HEK293 (cell line): ENCODE measurements at regions not wholly inside any gene's neighbourhood (a gene's known extent, or its start where the extent isn't known, plus 50 kb on each side); places are given as distances from the start of the nearest gene placed in this dataset.

Experiments used
- CTCF ChIP-seq: fragments of 450-650 bp; formaldehyde crosslinking; IDR thresholded peaks from 2 replicates; pipeline ENCODE4 v1.5.1; 2016; ENCODE audit warnings: missing biosample characterization, missing genetic modification characterization
- MZF1 ChIP-seq: fragments of 450-650 bp; formaldehyde crosslinking; IDR thresholded peaks from 2 replicates; pipeline ENCODE4 v1.5.1; 2017; ENCODE audit warnings: missing biosample characterization, missing genetic modification characterization, borderline replicate concordance
- PBX3 ChIP-seq: sonication (generic); formaldehyde crosslinking; IDR thresholded peaks from 2 replicates; pipeline ENCODE4 v1.8.1; 2022; ENCODE audit warnings: mild to moderate bottlenecking, moderate library complexity, missing genetic modification reagents
- PRDM4 ChIP-seq: fragments of 450-650 bp; formaldehyde crosslinking; IDR thresholded peaks from 2 replicates; pipeline ENCODE4 v1.5.1; 2017; ENCODE audit warnings: missing biosample characterization, missing genetic modification characterization
- RBAK ChIP-seq: fragments of 450-650 bp; formaldehyde crosslinking; IDR thresholded peaks from 2 replicates; pipeline ENCODE4 v1.5.1; 2016; ENCODE audit warnings: missing biosample characterization, missing genetic modification characterization
- ZBTB21 ChIP-seq: fragments of 450-650 bp; formaldehyde crosslinking; IDR thresholded peaks from 2 replicates; pipeline ENCODE4 v1.5.1; 2017; ENCODE audit warnings: missing biosample characterization, missing genetic modification characterization
- ZBTB44 ChIP-seq: fragments of 450-650 bp; IDR thresholded peaks from 2 replicates; pipeline ENCODE4 v1.5.1; 2018; ENCODE audit warnings: missing biosample characterization, mild to moderate bottlenecking, missing genetic modification characterization
- ZBTB49 ChIP-seq: fragments of 450-650 bp; formaldehyde crosslinking; IDR thresholded peaks from 2 replicates; pipeline ENCODE4 v1.5.1; 2016; ENCODE audit warnings: missing biosample characterization, missing genetic modification characterization, low read depth
- ZNF19 ChIP-seq: fragments of 450-650 bp; formaldehyde crosslinking; IDR thresholded peaks from 2 replicates; pipeline ENCODE4; 2016; ENCODE audit warnings: missing biosample characterization, missing genetic modification characterization, low read depth
- ZNF830 ChIP-seq: fragments of 450-650 bp; IDR thresholded peaks from 2 replicates; pipeline ENCODE4 v1.5.0; 2018; ENCODE audit warnings: missing biosample characterization, missing genetic modification characterization, low read depth, mild to moderate bottlenecking, moderate library complexity
- ZSCAN18 ChIP-seq: fragments of 450-650 bp; formaldehyde crosslinking; IDR thresholded peaks from 2 replicates; pipeline ENCODE4 v1.5.1; 2016; ENCODE audit warnings: missing biosample characterization, missing genetic modification characterization
- ZSCAN5A ChIP-seq: fragments of 450-650 bp; formaldehyde crosslinking; IDR thresholded peaks from 2 replicates; pipeline ENCODE4 v1.5.1; 2016; ENCODE audit warnings: missing biosample characterization, missing genetic modification characterization

- no peak for TF ChIP-seq RBAK (tag by site-specific recombination)
- TF ChIP-seq ZBTB44 (tag by site-specific recombination) = no peak
- no peak for TF ChIP-seq CTCF
- no peak for TF ChIP-seq PBX3
- TF ChIP-seq ZBTB21 (tag by site-specific recombination) = no peak
- no peak for TF ChIP-seq ZNF19 (tag by site-specific recombination)
- TF ChIP-seq ZBTB49 (tag by site-specific recombination) = no peak
- TF ChIP-seq ZSCAN18 (tag by site-specific recombination) = no peak
- TF ChIP-seq ZSCAN5A = no peak
- no peak for TF ChIP-seq PRDM4
- TF ChIP-seq ZNF830 (tag by site-specific recombination) = no peak
- no peak for TF ChIP-seq MZF1 (tag by site-specific recombination)
These were observed 158.5 kb downstream of the HERPUD2 start for GRCh38 chr7:35536396-35536826.
